GM13976 (cell line): ENCODE measurements at regions not wholly inside any gene's neighbourhood (a gene's known extent, or its start where the extent isn't known, plus 50 kb on each side); places are given as distances from the start of the nearest gene placed in this dataset.

Source experiments
- DNase-seq: peaks from one replicate; pipeline ENCODE4 v3.0.0; 2012; ENCODE audit warnings: low spot score
- CTCF ChIP-seq: IDR thresholded peaks from 2 replicates; pipeline ENCODE4 v1.5.1; 2012; ENCODE audit warnings: borderline replicate concordance, mild to moderate bottlenecking; ENCODE audit not compliant: insufficient read depth; ENCODE audit errors: extremely low read depth, missing control alignments, control extremely low read depth
- in situ Hi-C: fragments of 300-500 bp; cut with MboI; formaldehyde crosslinking; loops from one replicate; pipeline ENCODE4 v1.12.0; 2022; ENCODE audit warnings: low sequenced_read_pairs, mixed read lengths, inconsistent platforms; ENCODE audit not compliant: unreplicated experiment

DNA sequence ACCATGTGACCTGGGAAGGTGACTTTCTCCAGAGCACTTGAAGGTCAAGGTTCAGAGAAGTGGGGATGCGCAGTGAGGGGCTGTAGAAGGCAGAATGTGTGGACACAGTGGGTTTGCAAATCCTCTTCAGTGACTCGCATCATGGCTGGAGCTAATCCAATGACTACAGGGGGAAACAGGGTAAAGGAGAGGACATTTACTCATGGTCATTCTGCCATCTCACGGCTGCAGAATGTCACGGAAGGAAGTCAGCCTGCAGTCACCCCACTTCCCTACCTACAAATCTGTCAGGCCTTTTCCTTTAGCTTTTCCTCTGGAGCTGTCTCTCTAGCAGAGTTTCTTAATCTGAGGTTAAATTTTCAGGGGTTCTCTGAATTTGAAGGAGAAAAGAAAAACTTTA, 337.6 kb downstream of the CDC5L start:
- TF ChIP-seq CTCF, result no peak
- DNase-seq, result no peak
- in situ Hi-C loops, result no loop called here

GRCh38 chr6:44727651-44728630, 340.4 kb downstream of the CDC5L start:
- no peak for DNase-seq
- in situ Hi-C loops, result no loop called here

DNA sequence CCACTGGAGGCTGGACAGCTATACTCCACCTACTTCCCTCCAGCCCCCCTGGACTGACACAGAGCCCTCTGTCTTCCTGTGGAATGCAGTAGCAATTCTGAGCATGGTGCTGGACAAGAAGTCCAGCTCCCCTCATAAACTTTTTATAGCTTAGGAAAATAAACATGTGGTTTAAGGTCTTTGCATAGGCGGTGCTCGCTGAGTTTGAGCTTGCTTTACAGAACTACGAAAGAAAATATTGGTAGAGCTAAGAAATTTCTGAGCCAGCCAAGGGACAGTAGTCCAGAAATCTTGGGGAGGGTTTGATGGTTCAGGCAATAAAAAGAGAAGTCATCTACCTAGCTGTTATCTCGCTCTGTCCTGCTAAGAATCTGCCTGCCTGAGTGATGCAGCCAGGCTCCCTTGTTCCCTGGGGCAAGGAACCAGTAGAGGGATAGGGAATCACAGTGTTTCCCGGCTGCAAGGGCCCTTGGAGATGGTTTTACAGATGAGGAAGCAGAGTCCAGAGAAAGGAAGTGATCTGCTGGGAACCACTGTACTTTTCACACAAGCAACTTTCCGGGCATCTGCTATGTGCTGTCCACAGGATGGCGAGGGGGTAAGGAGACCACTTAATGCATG, 343.4 kb downstream of the CDC5L start:
- no peak for DNase-seq
- TF ChIP-seq CTCF, result no peak
- in situ Hi-C loops, result no loop called here

More at GRCh38 chr6:44727651-44728630, 340.4 kb downstream of the CDC5L start:
- TF ChIP-seq CTCF, result no peak

DNA sequence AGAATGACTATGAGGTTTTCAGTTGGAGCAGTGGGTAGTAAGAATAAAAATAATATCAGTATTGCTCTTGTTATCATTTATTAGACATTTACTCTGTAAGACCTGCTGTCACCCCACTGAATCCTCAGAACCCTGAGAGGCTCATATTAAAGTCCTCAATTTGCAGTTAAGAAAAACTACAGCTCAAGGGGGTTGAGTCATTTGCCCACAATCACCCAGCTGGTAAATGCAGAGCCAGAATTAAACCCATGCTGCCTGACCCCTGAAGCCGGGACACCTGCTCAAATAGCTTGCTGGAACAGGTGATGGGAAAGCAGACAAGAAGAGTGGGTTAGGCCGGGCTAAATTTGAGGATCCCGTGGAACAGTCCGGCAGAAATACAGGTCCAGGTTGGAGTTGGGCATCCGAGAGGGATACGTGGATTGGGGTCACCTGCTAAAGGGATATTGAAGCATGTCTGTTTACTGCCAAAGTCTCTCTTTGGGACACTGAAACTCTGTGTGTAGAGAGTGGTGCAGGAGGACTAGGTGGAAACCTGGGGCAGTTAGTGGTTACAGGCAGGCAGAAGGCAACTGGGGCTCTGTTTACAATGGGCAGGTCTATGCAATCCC, 344.1 kb downstream of the CDC5L start:
- DNase-seq, result no peak
- in situ Hi-C loops, result no loop called here
- no peak for TF ChIP-seq CTCF

DNA sequence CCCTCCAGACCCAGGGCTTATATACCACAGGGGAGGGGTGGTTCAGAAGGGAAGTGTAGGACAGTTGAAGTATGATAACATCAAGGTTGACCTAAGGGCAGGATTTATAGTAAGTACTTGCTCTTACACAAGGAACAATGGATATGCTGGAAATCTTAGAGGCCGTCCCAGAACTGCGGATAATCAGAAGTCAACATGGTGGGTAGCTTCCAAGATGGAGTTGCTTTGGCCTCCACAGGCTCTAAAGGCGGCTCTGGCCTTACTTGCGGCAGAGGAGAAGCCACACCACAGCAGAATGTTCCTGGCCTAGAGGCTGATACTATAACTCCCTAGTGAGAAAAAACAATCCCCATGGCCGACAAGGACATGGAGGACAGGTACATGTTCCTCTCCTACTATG, 344.7 kb downstream of the CDC5L start:
- in situ Hi-C loops, result no loop called here
- DNase-seq, result no peak
- TF ChIP-seq CTCF, result no peak

DNA sequence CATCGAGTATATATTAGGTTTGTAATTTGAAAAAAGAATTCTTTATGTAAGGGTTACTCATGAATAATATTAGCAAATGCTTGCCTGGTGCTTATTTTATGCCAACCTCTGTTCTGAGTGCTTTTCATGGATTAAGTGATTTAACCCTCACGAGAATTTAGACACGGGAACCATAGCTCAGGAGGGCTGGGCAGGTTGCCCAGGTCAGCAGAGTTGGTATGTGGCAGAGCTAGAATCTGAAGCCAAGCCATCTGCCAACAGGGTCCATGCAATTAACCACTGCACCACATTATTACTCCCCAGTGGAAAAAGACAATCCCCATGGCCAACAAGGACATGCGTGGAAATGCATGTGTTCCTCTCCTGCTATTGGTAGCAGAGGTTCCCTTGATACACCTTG, 345.6 kb downstream of the CDC5L start:
- in situ Hi-C loops, result no loop called here

More for the DNA sequence above, 345.6 kb downstream of the CDC5L start:
- no peak for TF ChIP-seq CTCF
- DNase-seq, result no peak
